ENCODE measurements at regions not wholly inside any gene's neighbourhood (a gene's known extent, or its start where the extent isn't known, plus 50 kb on each side); places are given as distances from the start of the nearest gene placed in this dataset.
A peak's percentile ranks its signal among the peaks of the same experiment; 100 is the strongest.

- no peak overlapping the region for H3K4me3 ChIP-seq (ENCODE audit: low read length)
- peak; percentile 55 for DNase-seq (ENCODE audit: low read depth)
- TF ChIP-seq CTCF (IDR thresholded peaks at IDR 0.05; ENCODE audit: insufficient read depth, low read depth, low read length, missing control alignments), result peak; percentile 70
Measured at GRCh38 chr1:68321084-68321685, 88.9 kb upstream of the WLS start.

- H3K4me3 ChIP-seq (ENCODE audit: low read length), result no peak overlapping the region
- no peak for DNase-seq (ENCODE audit: low read depth)
- no peak for TF ChIP-seq CTCF (IDR thresholded peaks at IDR 0.05; ENCODE audit: insufficient read depth, low read depth, low read length, missing control alignments)
Measured at GRCh38 chr1:68320349-68320748, 88.0 kb upstream of the WLS start.

GRCh38 chr1:68319907-68320306 lies 87.6 kb upstream of the WLS start:
- no peak for TF ChIP-seq CTCF (IDR thresholded peaks at IDR 0.05; ENCODE audit: insufficient read depth, low read depth, low read length, missing control alignments)
- H3K4me3 ChIP-seq (ENCODE audit: low read length), result no peak overlapping the region
- no peak for DNase-seq (ENCODE audit: low read depth)

DNA sequence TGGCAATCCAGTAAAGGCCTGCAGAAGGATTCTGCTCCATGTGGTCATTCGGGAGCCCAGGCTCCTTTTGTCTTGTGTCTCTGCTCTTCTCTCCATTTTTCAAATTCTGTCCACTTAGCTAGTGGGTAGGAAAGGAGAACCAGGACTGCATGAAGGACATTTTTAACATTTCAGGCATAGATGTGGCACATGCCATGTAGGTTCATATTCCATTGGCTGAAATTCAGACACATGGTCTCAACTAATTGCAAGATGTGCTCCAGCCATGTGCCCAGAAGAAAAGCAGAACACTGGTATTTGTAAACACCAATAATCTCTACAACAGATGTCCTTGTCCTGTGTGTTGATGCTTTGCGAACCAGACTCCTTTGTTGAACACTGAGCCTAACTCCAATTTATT lies 85.2 kb upstream of the WLS start:
- H3K4me3 ChIP-seq (ENCODE audit: low read length), result no peak overlapping the region
- DNase-seq (ENCODE audit: low read depth), result no peak
- no peak for TF ChIP-seq CTCF (IDR thresholded peaks at IDR 0.05; ENCODE audit: insufficient read depth, low read depth, low read length, missing control alignments)

DNA sequence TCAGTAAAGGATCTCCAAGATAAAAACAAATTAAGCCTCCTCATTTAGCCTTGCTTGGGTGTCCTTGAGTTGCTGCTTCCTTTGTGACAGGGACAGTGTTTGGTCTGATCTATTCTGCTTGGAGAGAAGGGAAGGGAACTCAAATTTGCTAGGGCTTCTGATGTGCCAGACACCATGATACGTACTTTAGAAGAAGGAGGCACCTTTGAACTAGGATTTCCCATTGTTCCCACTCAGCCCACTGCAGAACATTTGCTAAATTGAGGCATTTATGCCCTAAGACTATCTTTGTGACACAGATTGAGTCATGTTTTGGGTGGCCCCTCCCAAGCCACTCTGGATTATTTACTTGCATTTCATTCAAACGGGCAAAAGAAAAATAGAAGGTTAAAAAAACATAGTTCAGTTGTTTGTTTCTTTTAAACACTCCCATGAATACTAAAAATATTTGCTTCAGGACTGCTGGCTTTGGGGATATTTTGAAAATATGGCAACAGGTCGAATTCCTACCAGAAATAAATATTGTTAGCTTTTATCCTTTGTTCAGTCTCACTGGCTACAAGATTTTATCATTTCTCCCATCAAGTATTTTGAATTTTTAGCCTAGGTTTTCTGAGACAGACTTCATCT lies 81.9 kb upstream of the WLS start:
- no peak for DNase-seq (ENCODE audit: low read depth)
- TF ChIP-seq CTCF (IDR thresholded peaks at IDR 0.05; ENCODE audit: insufficient read depth, low read depth, low read length, missing control alignments), result no peak
- no peak overlapping the region for H3K4me3 ChIP-seq (ENCODE audit: low read length)

DNA sequence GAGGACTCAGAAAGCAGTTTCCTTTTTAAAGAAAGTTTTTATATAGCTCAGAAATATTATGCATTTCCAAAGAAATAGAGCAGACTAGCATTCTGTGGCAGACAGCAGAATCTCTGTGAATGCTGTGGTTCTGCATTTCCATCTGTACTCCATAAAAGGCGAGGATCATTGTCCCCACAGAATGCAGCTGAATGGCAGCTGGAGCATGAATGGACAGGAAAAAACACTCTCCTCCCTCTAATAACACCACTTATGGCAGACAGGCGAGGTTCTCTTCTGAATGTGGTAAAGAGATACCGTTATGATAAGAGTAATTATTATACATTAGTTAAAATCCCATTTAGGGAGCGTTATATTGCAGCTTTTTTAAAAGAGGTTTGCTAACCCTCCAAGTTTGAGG lies 81.4 kb upstream of the WLS start:
- no peak for DNase-seq (ENCODE audit: low read depth)
- no peak for TF ChIP-seq CTCF (IDR thresholded peaks at IDR 0.05; ENCODE audit: insufficient read depth, low read depth, low read length, missing control alignments)
- H3K4me3 ChIP-seq (ENCODE audit: low read length), result no peak overlapping the region

- H3K4me3 ChIP-seq (ENCODE audit: low read length), result no peak overlapping the region
- no peak for TF ChIP-seq CTCF (IDR thresholded peaks at IDR 0.05; ENCODE audit: insufficient read depth, low read depth, low read length, missing control alignments)
- no peak for DNase-seq (ENCODE audit: low read depth)
Measured at GRCh38 chr1:68308034-68308433, 75.7 kb upstream of the WLS start.
